ENCODE measurements at regions not wholly inside any gene's neighbourhood (a gene's known extent, or its start where the extent isn't known, plus 50 kb on each side); places are given as distances from the start of the nearest gene placed in this dataset.
"Not testable (repeated sequence)": the region's sequence is repeated elsewhere in the genome, so short reads cannot be mapped to it uniquely, and the experiment has no call there.

- CTCF ChIA-PET = no interaction called here
- H3K36me3 Mint-ChIP-seq = no peaks in the 10 kb centered on the region
- intact Hi-C loops (cut with micrococcal nuclease) = no loop called here
- no peaks in the 10 kb centered on the region for H3K4me1 Mint-ChIP-seq (ENCODE audit: low read depth)
- H3K27ac Mint-ChIP-seq = no peak overlapping the region
- no peaks in the 10 kb centered on the region for H3K27me3 Mint-ChIP-seq
- POLR2A ChIA-PET = no interaction called here
- no peak for DNase-seq
- H3K4me3 Mint-ChIP-seq = no peak overlapping the region
- no peaks in the 10 kb centered on the region for H3K9me3 Mint-ChIP-seq
These were observed 224.5 kb upstream of the DDI1 start for GRCh38 chr11:103811870-103812455.

- H3K27ac Mint-ChIP-seq = no peak overlapping the region
- H3K4me3 Mint-ChIP-seq = no peak overlapping the region
- CTCF ChIA-PET = no interaction called here
These were observed 223.8 kb upstream of the DDI1 start for GRCh38 chr11:103812680-103813079.

GRCh38 chr11:103820345-103820744 is 216.1 kb upstream of the DDI1 start:
- intact Hi-C loops (cut with micrococcal nuclease); H3K4me3 Mint-ChIP-seq; POLR2A ChIA-PET; DNase-seq; H3K9me3 Mint-ChIP-seq; H3K27ac Mint-ChIP-seq; H3K36me3 Mint-ChIP-seq; H3K27me3 Mint-ChIP-seq; H3K4me1 Mint-ChIP-seq (ENCODE audit: low read depth); CTCF ChIA-PET: not testable (repeated sequence)

More at GRCh38 chr11:103812680-103813079, 223.8 kb upstream of the DDI1 start:
- POLR2A ChIA-PET = no interaction called here
- no peaks in the 10 kb centered on the region for H3K4me1 Mint-ChIP-seq (ENCODE audit: low read depth)
- H3K36me3 Mint-ChIP-seq = no peaks in the 10 kb centered on the region
- no peaks in the 10 kb centered on the region for H3K9me3 Mint-ChIP-seq
- intact Hi-C loops (cut with micrococcal nuclease) = no loop called here
- no peak for DNase-seq
- H3K27me3 Mint-ChIP-seq = no peaks in the 10 kb centered on the region

- POLR2A ChIA-PET = no interaction called here
- no peak overlapping the region for H3K27ac Mint-ChIP-seq
- no peak for DNase-seq
- H3K4me3 Mint-ChIP-seq = no peak overlapping the region
- intact Hi-C loops (cut with micrococcal nuclease) = no loop called here
- H3K36me3 Mint-ChIP-seq = no peaks in the 10 kb centered on the region
- CTCF ChIA-PET = no interaction called here
- H3K9me3 Mint-ChIP-seq = no peaks in the 10 kb centered on the region
- no peaks in the 10 kb centered on the region for H3K4me1 Mint-ChIP-seq (ENCODE audit: low read depth)
- no peaks in the 10 kb centered on the region for H3K27me3 Mint-ChIP-seq
These were observed 212.3 kb upstream of the DDI1 start for GRCh38 chr11:103824116-103824515.

- CTCF ChIA-PET = no interaction called here
- no peaks in the 10 kb centered on the region for H3K4me1 Mint-ChIP-seq (ENCODE audit: low read depth)
These were observed 211.0 kb upstream of the DDI1 start for GRCh38 chr11:103825469-103825868.

GRCh38 chr11:103826856-103827255 is 209.6 kb upstream of the DDI1 start:
- H3K36me3 Mint-ChIP-seq = no peaks in the 10 kb centered on the region
- ChIA-PET POLR2A (no interaction called here), CTCF (no interaction called here)
- DNase-seq = no peak
- H3K27me3 Mint-ChIP-seq = no peaks in the 10 kb centered on the region
- H3K27ac Mint-ChIP-seq = no peak overlapping the region
- intact Hi-C loops (cut with micrococcal nuclease) = no loop called here
- H3K4me1 Mint-ChIP-seq (ENCODE audit: low read depth) = no peaks in the 10 kb centered on the region
- H3K4me3 Mint-ChIP-seq = no peak overlapping the region
- peaks cover 12% of the 10 kb centered on the region for H3K9me3 Mint-ChIP-seq

More at GRCh38 chr11:103825469-103825868, 211.0 kb upstream of the DDI1 start:
- Mint-ChIP-seq H3K4me3 (no peak overlapping the region), H3K36me3 (no peaks in the 10 kb centered on the region), H3K27me3 (no peaks in the 10 kb centered on the region), H3K27ac (no peak overlapping the region), H3K9me3 (peaks cover 6% of the 10 kb centered on the region)
- intact Hi-C loops (cut with micrococcal nuclease) = no loop called here
- POLR2A ChIA-PET = no interaction called here
- DNase-seq = no peak

GRCh38 chr11:103829596-103829995 is 206.8 kb upstream of the DDI1 start:
- no peak for DNase-seq
- H3K4me1 Mint-ChIP-seq (ENCODE audit: low read depth) = no peaks in the 10 kb centered on the region
- H3K9me3 Mint-ChIP-seq = peaks cover 24% of the 10 kb centered on the region
- intact Hi-C loops (cut with micrococcal nuclease) = no loop called here
- H3K4me3 Mint-ChIP-seq = no peak overlapping the region
- H3K27me3 Mint-ChIP-seq = no peaks in the 10 kb centered on the region
- ChIA-PET POLR2A (no interaction called here), CTCF (no interaction called here)
- H3K36me3 Mint-ChIP-seq = no peaks in the 10 kb centered on the region
- no peak overlapping the region for H3K27ac Mint-ChIP-seq

- ChIA-PET POLR2A (no interaction called here), CTCF (no interaction called here)
- intact Hi-C loops (cut with micrococcal nuclease) = no loop called here
- Mint-ChIP-seq H3K27ac (no peak overlapping the region), H3K4me3 (no peak overlapping the region), H3K9me3 (peaks cover 24% of the 10 kb centered on the region), H3K4me1 (ENCODE audit: low read depth) (no peaks in the 10 kb centered on the region), H3K27me3 (no peaks in the 10 kb centered on the region), H3K36me3 (no peaks in the 10 kb centered on the region)
- DNase-seq = no peak
These were observed 206.2 kb upstream of the DDI1 start for GRCh38 chr11:103830205-103830604.

- Mint-ChIP-seq H3K4me1 (ENCODE audit: low read depth) (no peaks in the 10 kb centered on the region), H3K27me3 (no peaks in the 10 kb centered on the region), H3K4me3 (no peak overlapping the region), H3K36me3 (no peaks in the 10 kb centered on the region), H3K27ac (no peak overlapping the region), H3K9me3 (peaks cover 33% of the 10 kb centered on the region)
- no peak for DNase-seq
- ChIA-PET POLR2A (no interaction called here), CTCF (no interaction called here)
- intact Hi-C loops (cut with micrococcal nuclease) = no loop called here
These were observed 203.7 kb upstream of the DDI1 start for GRCh38 chr11:103832762-103833161.

GRCh38 chr11:103842191-103842590 is 194.2 kb upstream of the DDI1 start:
- Mint-ChIP-seq H3K4me3 (no peak overlapping the region), H3K36me3 (no peaks in the 10 kb centered on the region), H3K27ac (no peak overlapping the region), H3K4me1 (ENCODE audit: low read depth) (no peaks in the 10 kb centered on the region), H3K9me3 (peaks cover 1% of the 10 kb centered on the region), H3K27me3 (no peaks in the 10 kb centered on the region)
- intact Hi-C loops (cut with micrococcal nuclease) = no loop called here
- no peak for DNase-seq
- ChIA-PET POLR2A (no interaction called here), CTCF (no interaction called here)

GRCh38 chr11:103842795-103843194 is 193.6 kb upstream of the DDI1 start:
- Mint-ChIP-seq H3K36me3 (no peaks in the 10 kb centered on the region), H3K9me3 (no peaks in the 10 kb centered on the region), H3K27me3 (no peaks in the 10 kb centered on the region), H3K4me3 (no peak overlapping the region), H3K27ac (no peak overlapping the region), H3K4me1 (ENCODE audit: low read depth) (no peaks in the 10 kb centered on the region)
- CTCF ChIA-PET = no interaction called here
- intact Hi-C loops (cut with micrococcal nuclease) = no loop called here
- DNase-seq = no peak
- POLR2A ChIA-PET = no interaction called here

- Mint-ChIP-seq H3K27ac (no peak overlapping the region), H3K9me3 (no peaks in the 10 kb centered on the region), H3K36me3 (no peaks in the 10 kb centered on the region), H3K27me3 (no peaks in the 10 kb centered on the region), H3K4me1 (ENCODE audit: low read depth) (no peaks in the 10 kb centered on the region), H3K4me3 (no peak overlapping the region)
- intact Hi-C loops (cut with micrococcal nuclease) = no loop called here
- DNase-seq = no peak
- POLR2A ChIA-PET = no interaction called here
- CTCF ChIA-PET = no interaction called here
These were observed 191.9 kb upstream of the DDI1 start for GRCh38 chr11:103844327-103845215.

- POLR2A ChIA-PET = no interaction called here
- Mint-ChIP-seq H3K9me3 (no peaks in the 10 kb centered on the region), H3K27ac (no peak overlapping the region), H3K36me3 (no peaks in the 10 kb centered on the region), H3K27me3 (no peaks in the 10 kb centered on the region), H3K4me1 (ENCODE audit: low read depth) (no peaks in the 10 kb centered on the region), H3K4me3 (no peak overlapping the region)
- CTCF ChIA-PET = no interaction called here
- intact Hi-C loops (cut with micrococcal nuclease) = no loop called here
- no peak for DNase-seq
These were observed 191.1 kb upstream of the DDI1 start for GRCh38 chr11:103845331-103845730.
